Endothelial cell of umbilical vein (primary cell): ENCODE measurements at regions not wholly inside any gene's neighbourhood (a gene's known extent, or its start where the extent isn't known, plus 50 kb on each side); places are given as distances from the start of the nearest gene placed in this dataset.

Experiments used
- CTCF ChIP-seq, 2 donors: IDR thresholded peaks; 1 replicate in 1 of 2; 2 replicates in 1 of 2; pipeline ENCODE4 v1.5.1; 2011; ENCODE audit warnings: low read length in 2 of 2, mild to moderate bottlenecking in 2 of 2, moderate library complexity in 2 of 2, control low read depth in 1 of 2, inconsistent platforms in 1 of 2, low read depth in 1 of 2; ENCODE audit not compliant: insufficient read depth in 1 of 2; ENCODE audit errors: extremely low read depth in 1 of 2
- EZH2 ChIP-seq: IDR thresholded peaks from 2 replicates; pipeline ENCODE4 v1.6.1; 2012; ENCODE audit warnings: borderline replicate concordance, low read depth, mild to moderate bottlenecking, moderate library complexity, low read length, inconsistent platforms; ENCODE audit not compliant: severe bottlenecking
- FOS ChIP-seq: IDR thresholded peaks from 2 replicates; pipeline ENCODE4 v1.6.1; 2011; ENCODE audit warnings: mild to moderate bottlenecking, low read length, moderate library complexity, borderline replicate concordance; ENCODE audit not compliant: insufficient read depth
- MAX ChIP-seq: IDR thresholded peaks from 2 replicates; pipeline ENCODE4 v1.6.1; 2011; ENCODE audit not compliant: insufficient read depth, insufficient read length
- MYC ChIP-seq: IDR thresholded peaks from one replicate; pipeline ENCODE4 v1.6.1; 2011; ENCODE audit warnings: mild to moderate bottlenecking, low read depth, low read length
- POLR2A ChIP-seq: IDR thresholded peaks from 2 replicates; pipeline ENCODE4 v1.6.1; 2012; ENCODE audit warnings: low read depth, mild to moderate bottlenecking, control low read depth, low read length
- POLR2AphosphoS5 ChIP-seq: IDR thresholded peaks from 2 replicates; pipeline ENCODE4 v1.6.1; 2012; ENCODE audit warnings: low read depth, mild to moderate bottlenecking, control low read depth, low read length, moderate library complexity; ENCODE audit not compliant: insufficient read depth

GRCh38 chr9:115198001-115198400 lies 80.0 kb upstream of the TNC start:
- no peak for TF ChIP-seq CTCF (IDR thresholded peaks at IDR 0.05; ENCODE audit: extremely low read depth in 1 of 2, insufficient read depth in 1 of 2, low read depth in 1 of 2, low read length in 2 of 2)
- no peak for TF ChIP-seq POLR2AphosphoS5
- no peak for TF ChIP-seq MAX
- TF ChIP-seq POLR2A: no peak
- TF ChIP-seq MYC: no peak
- no peak for TF ChIP-seq FOS
- TF ChIP-seq EZH2: no peak
